ENCODE measurements at regions not wholly inside any gene's neighbourhood (a gene's known extent, or its start where the extent isn't known, plus 50 kb on each side); places are given as distances from the start of the nearest gene placed in this dataset.

GRCh38 chr2:155404433-155405002, 706.0 kb downstream of the KCNJ3 start:
- Mint-ChIP-seq H3K9me3 (peaks cover 28 to 30% of the 10 kb centered on the region in 2 experiments), H3K4me1 (peaks cover 0 to 8% of the 10 kb centered on the region in 2 experiments; a peak in 2 of 4 replicates), H3K27me3 (ENCODE audit: low read depth) (no peaks in the 10 kb centered on the region), H3K36me3 (ENCODE audit: insufficient read depth in 1 of 3, low read depth in 3 of 3) (peaks cover 22 to 30% (median 25%) of the 10 kb centered on the region in 3 experiments), H3K27ac (no peak overlapping the region), H3K4me3 (no peak overlapping the region)
- Histone ChIP-seq H3K9me3 (ENCODE audit: control insufficient read depth, low read depth, low read length) (no peaks in the 10 kb centered on the region), H4K8ac (replicated peaks; ENCODE audit: insufficient read length, low read depth, low read length) (no peak overlapping the region), H3K23ac (ENCODE audit: insufficient read length, low read depth, low read length) (no peak overlapping the region), H4K91ac (ENCODE audit: insufficient read length, low read depth, low read length) (no peak overlapping the region), H2BK15ac (ENCODE audit: low read depth, low read length) (no peak overlapping the region), H3K23me2 (ENCODE audit: insufficient read length, low read depth, low read length, poor library complexity, severe bottlenecking) (no peaks in the 10 kb centered on the region), H4K5ac (ENCODE audit: insufficient read length, low read depth, low read length) (no peak overlapping the region), H3K79me1 (ENCODE audit: insufficient read depth, low read depth, low read length, poor library complexity, severe bottlenecking) (no peaks in the 10 kb centered on the region), H2AFZ (ENCODE audit: low read length) (no peak overlapping the region), H2BK5ac (ENCODE audit: insufficient read length, low read length) (no peak overlapping the region), H3K27me3 (ENCODE audit: insufficient read depth, low read length) (no peaks in the 10 kb centered on the region), H3K14ac (ENCODE audit: insufficient read depth, low read length) (no peak overlapping the region), H3K56ac (ENCODE audit: insufficient read length, low read depth, low read length) (no peak overlapping the region), H3T11ph (ENCODE audit: low read length) (no peak overlapping the region), H3K18ac (ENCODE audit: insufficient read length, low read depth, low read length) (no peak overlapping the region), H3K4me2 (ENCODE audit: insufficient read depth, insufficient read length, low read length) (no peak overlapping the region), H2BK12ac (ENCODE audit: insufficient read length, low read depth, low read length) (no peak overlapping the region), H2BK120ac (ENCODE audit: low read depth, low read length, poor library complexity, severe bottlenecking) (no peak overlapping the region), H4K20me1 (ENCODE audit: control insufficient read depth, insufficient read depth, insufficient read length) (no peaks in the 10 kb centered on the region), H3K9ac (ENCODE audit: extremely low read depth, insufficient read length, low read length) (no peak overlapping the region), H3K4ac (ENCODE audit: low read depth, low read length) (no peak overlapping the region), H2BK20ac (ENCODE audit: low read depth, low read length, poor library complexity, severe bottlenecking) (no peak overlapping the region), H2AK5ac (ENCODE audit: insufficient read length, low read length) (no peak overlapping the region), H3K4me1 (ENCODE audit: insufficient read depth, low read length) (no peaks in the 10 kb centered on the region; the same call in 1 of the 2 replicates), H3K27ac (ENCODE audit: insufficient read length, low read depth, low read length) (no peak overlapping the region), H3K79me2 (ENCODE audit: insufficient read depth, low read length) (no peaks in the 10 kb centered on the region)
- DNase-seq: peak; percentile 39
- no CpG with 5 or more reads among the region's 3 CpGs for WGBS (ENCODE audit: extremely low coverage, insufficient read length, low lambda C conversion rate)
- no peak for TF ChIP-seq CTCF (conservative IDR thresholded peaks at IDR 0.05)

Measured in H9 (cell line).